ENCODE measurements at regions not wholly inside any gene's neighbourhood (a gene's known extent, or its start where the extent isn't known, plus 50 kb on each side); places are given as distances from the start of the nearest gene placed in this dataset.

DNA sequence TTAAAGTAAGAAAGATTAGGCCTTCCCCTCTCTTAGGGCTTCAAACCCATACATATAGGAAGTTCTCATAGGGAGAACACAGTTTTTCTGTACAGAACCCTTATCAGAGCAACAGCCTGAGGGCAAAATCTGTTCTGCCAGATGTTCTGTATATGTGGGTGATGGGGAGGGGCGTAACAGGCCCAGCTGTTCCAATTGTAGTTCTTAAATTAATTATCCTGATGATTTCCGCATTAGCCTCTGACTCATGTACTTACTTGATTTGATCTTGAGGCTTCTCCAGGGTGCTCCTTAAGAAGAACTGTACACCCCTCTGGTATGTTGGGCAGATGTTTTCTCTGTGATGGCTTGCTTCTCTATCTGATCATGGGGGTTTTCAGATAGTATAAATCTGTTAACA, 123.1 kb upstream of the C11orf87 start:
- H3K27me3 Mint-ChIP-seq (ENCODE audit: insufficient read depth, unreplicated experiment), result no peaks in the 10 kb centered on the region
- TF ChIP-seq, protein P1, sequence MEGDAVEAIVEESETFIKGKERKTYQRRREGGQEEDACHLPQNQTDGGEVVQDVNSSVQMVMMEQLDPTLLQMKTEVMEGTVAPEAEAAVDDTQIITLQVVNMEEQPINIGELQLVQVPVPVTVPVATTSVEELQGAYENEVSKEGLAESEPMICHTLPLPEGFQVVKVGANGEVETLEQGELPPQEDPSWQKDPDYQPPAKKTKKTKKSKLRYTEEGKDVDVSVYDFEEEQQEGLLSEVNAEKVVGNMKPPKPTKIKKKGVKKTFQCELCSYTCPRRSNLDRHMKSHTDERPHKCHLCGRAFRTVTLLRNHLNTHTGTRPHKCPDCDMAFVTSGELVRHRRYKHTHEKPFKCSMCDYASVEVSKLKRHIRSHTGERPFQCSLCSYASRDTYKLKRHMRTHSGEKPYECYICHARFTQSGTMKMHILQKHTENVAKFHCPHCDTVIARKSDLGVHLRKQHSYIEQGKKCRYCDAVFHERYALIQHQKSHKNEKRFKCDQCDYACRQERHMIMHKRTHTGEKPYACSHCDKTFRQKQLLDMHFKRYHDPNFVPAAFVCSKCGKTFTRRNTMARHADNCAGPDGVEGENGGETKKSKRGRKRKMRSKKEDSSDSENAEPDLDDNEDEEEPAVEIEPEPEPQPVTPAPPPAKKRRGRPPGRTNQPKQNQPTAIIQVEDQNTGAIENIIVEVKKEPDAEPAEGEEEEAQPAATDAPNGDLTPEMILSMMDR (IDR thresholded peaks at IDR 0.05; ENCODE audit: unreplicated experiment), result no peak
- H3K36me3 Mint-ChIP-seq (ENCODE audit: insufficient read depth, unreplicated experiment), result no peaks in the 10 kb centered on the region
- peaks cover 1% of the 10 kb centered on the region for H3K4me1 Mint-ChIP-seq (ENCODE audit: insufficient read depth, unreplicated experiment)
- DNase-seq (ENCODE audit: unreplicated experiment), result no peak
- ChIA-PET POLR2A (interaction anchor here (0.5 kb wide), 1 partner anchor 661 kb away, joined by 3 read pairs; no protein-coding TSS in a partner anchor), CTCF (no interaction called here)
- intact Hi-C loops (cut with micrococcal nuclease), result no loop called here
- no peak overlapping the region for H3K27ac Mint-ChIP-seq (ENCODE audit: low read depth, unreplicated experiment)
- no TSS peak for BruUV-seq (replicated peaks)
- no peaks in the 10 kb centered on the region for H3K9me3 Mint-ChIP-seq (ENCODE audit: unreplicated experiment)
- H3K4me3 Mint-ChIP-seq (ENCODE audit: unreplicated experiment), result no peak overlapping the region

DNA sequence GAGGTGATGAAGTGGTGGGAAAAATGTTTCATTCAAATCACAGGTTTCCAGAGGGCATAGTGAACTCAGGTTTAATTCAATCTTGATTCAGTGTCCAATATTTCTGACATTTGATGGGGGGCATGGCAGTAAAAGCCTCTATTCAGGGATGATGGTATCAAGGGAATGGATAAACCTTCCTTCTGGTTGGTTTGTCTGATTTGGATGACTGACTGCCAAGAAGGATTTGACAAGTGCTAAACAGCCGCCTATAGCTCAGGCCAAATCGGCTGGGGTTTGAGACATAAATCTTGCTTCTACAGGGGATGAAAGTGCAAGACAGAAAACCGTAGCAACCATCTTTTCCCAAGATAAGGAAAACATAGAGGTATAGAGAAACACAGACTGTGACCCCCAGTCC, 121.8 kb upstream of the C11orf87 start:
- Mint-ChIP-seq H3K9me3 (ENCODE audit: unreplicated experiment) (no peaks in the 10 kb centered on the region), H3K36me3 (ENCODE audit: insufficient read depth, unreplicated experiment) (no peaks in the 10 kb centered on the region), H3K27me3 (ENCODE audit: insufficient read depth, unreplicated experiment) (no peaks in the 10 kb centered on the region), H3K27ac (ENCODE audit: low read depth, unreplicated experiment) (no peak overlapping the region), H3K4me1 (ENCODE audit: insufficient read depth, unreplicated experiment) (peaks cover 10% of the 10 kb centered on the region), H3K4me3 (ENCODE audit: unreplicated experiment) (no peak overlapping the region)
- CTCF ChIA-PET, result interaction anchor here (1.0 to 1.1 kb wide), 2 partner anchors 9 to 11 kb away, joined by 3 read pairs; no protein-coding TSS in a partner anchor
- BruUV-seq (replicated peaks), result no TSS peak
- intact Hi-C loops (cut with micrococcal nuclease), result no loop called here
- POLR2A ChIA-PET, result no interaction called here
- TF ChIP-seq, protein P1 (IDR thresholded peaks at IDR 0.05; ENCODE audit: unreplicated experiment), result no peak
- no peak for DNase-seq (ENCODE audit: unreplicated experiment)

- ChIA-PET POLR2A (interaction anchor here (1.1 kb wide), 1 partner anchor 215 kb away, joined by 4 read pairs; no protein-coding TSS in a partner anchor), CTCF (interaction anchor here (1.1 kb wide), 1 partner anchor 633 kb away, joined by 4 read pairs; no protein-coding TSS in a partner anchor)
- H3K27ac Mint-ChIP-seq (ENCODE audit: low read depth, unreplicated experiment), result no peak overlapping the region
- TF ChIP-seq, protein P1 (IDR thresholded peaks at IDR 0.05; ENCODE audit: unreplicated experiment), result no peak
- H3K9me3 Mint-ChIP-seq (ENCODE audit: unreplicated experiment), result no peaks in the 10 kb centered on the region
- no TSS peak for BruUV-seq (replicated peaks)
- DNase-seq (ENCODE audit: unreplicated experiment), result no peak
- H3K4me3 Mint-ChIP-seq (ENCODE audit: unreplicated experiment), result no peak overlapping the region
- H3K36me3 Mint-ChIP-seq (ENCODE audit: insufficient read depth, unreplicated experiment), result no peaks in the 10 kb centered on the region
- no peaks in the 10 kb centered on the region for H3K27me3 Mint-ChIP-seq (ENCODE audit: insufficient read depth, unreplicated experiment)
- intact Hi-C loops (cut with micrococcal nuclease), result no loop called here
- H3K4me1 Mint-ChIP-seq (ENCODE audit: insufficient read depth, unreplicated experiment), result peaks cover 10% of the 10 kb centered on the region
Observed at GRCh38 chr11:109302591-109303334, 119.2 kb upstream of the C11orf87 start.

DNA sequence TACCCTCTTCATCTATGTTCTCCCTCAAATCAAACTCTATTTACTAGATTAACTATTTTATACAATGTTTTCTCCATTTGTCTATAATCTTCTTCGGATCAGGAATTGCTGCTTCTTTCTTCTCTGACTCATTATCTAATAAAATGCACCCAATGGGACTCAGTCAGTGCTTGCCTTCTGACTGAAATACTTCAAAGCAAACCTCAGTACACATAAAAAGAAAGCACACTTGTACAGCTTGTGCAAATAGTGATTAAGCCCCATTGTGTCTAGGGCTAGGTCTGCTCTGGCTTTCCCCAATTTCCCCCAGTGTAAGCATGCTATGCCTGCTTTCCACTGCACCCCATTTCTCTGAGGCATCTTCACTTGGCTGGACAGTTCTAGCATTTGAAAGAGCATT, 118.6 kb upstream of the C11orf87 start:
- peaks cover 10% of the 10 kb centered on the region for H3K4me1 Mint-ChIP-seq (ENCODE audit: insufficient read depth, unreplicated experiment)
- POLR2A ChIA-PET, result no interaction called here
- BruUV-seq (replicated peaks), result no TSS peak

More for the DNA sequence above, 118.6 kb upstream of the C11orf87 start:
- TF ChIP-seq, protein P1 (IDR thresholded peaks at IDR 0.05; ENCODE audit: unreplicated experiment), result no peak
- intact Hi-C loops (cut with micrococcal nuclease), result no loop called here
- Mint-ChIP-seq H3K4me3 (ENCODE audit: unreplicated experiment) (no peak overlapping the region), H3K36me3 (ENCODE audit: insufficient read depth, unreplicated experiment) (no peaks in the 10 kb centered on the region), H3K27me3 (ENCODE audit: insufficient read depth, unreplicated experiment) (no peaks in the 10 kb centered on the region), H3K9me3 (ENCODE audit: unreplicated experiment) (no peaks in the 10 kb centered on the region), H3K27ac (ENCODE audit: low read depth, unreplicated experiment) (no peak overlapping the region)
- DNase-seq (ENCODE audit: unreplicated experiment), result no peak
- CTCF ChIA-PET, result no interaction called here
